HG03103 (cell line): ENCODE measurements at regions not wholly inside any gene's neighbourhood (a gene's known extent, or its start where the extent isn't known, plus 50 kb on each side); places are given as distances from the start of the nearest gene placed in this dataset.

ENCODE experiments used
- ATAC-seq: cut with Tn5 transposase; IDR thresholded peaks from one replicate; pipeline ENCODE4 v1.9.1; 2021; ENCODE audit warnings: low read depth; ENCODE audit not compliant: unreplicated experiment

DNA sequence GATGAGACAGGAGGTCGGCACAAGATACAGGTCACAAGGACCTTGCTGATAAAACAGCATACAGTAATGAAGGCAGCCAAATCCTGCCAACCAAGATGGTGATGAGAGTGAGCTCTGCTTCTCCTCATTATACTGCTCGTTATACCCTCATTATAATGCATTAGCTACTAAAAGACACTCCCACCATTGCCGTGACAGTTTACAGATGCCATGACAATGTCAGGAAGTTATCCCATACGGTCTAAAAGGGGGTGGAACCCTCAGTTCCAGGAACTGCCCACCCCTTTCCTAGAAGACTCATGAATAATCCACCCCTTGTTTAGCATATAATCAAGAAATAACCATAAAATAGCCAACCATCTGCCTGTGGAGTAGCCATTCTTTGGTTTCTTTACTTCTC, 224.2 kb downstream of the RBM43 start:
- no peak for ATAC-seq

DNA sequence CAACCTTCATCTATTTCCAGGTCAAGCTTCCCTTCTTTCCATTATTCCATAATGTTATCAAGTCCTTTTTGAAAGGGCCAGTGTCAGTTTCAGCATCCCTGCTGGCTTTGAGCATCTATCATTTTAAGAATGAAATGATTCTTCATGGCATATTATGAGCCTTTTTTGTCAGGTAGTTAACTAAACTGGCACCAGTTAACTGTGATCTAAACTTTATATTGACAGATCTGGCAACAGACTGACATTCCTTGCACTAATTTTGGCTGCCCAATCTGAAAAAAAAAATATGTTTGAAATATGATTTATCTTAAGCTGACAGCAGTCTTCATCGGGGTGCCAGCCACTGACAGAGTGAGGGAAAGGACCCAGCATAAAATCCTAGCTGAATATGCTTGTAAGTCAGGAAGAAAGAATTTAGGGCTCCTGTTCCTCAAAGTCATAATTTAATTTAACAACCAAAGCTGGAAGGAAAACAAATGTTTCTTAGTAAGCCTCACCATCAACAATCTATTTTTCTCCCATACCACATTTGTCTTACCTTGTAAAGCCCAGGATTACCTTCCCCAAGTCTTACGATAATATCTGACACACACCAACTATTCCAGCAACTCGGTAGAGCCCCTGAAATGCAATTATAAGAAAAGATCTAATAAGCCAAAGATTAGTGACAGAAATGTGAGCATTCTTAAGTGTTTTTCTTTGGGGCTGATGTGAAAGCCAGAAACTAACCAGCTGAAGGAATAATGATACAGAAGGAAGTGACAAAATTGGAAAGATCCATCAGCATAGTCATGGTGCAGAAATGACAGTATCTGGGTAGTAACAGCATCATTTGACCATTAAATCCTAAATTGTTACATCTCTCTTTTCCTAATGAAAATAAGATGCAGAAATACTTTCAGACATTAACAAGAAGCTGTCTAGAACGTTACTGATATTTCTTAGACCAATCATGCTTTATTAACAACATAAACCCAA, 228.1 kb downstream of the RBM43 start:
- no peak for ATAC-seq

DNA sequence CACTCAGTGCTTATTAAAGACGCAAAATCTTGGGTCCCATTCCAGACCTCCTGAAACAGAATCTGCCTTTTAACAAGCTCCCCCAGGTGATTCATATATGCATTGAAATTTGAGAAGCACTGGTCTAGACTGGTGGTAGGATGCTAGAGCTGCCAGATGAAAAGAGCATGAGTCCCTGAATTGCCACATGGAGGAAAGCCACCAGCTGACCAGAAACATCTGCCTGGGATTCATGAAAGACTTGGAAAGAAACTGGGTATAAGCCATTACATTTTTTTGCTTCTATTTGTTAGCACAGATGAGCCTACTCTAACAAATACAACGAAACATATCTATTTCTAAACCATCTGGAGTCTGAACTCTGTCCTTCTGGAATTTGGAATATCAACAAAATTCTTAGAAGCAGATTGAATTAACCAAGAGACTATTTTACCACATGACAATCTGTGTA, 228.9 kb downstream of the RBM43 start:
- no peak for ATAC-seq

DNA sequence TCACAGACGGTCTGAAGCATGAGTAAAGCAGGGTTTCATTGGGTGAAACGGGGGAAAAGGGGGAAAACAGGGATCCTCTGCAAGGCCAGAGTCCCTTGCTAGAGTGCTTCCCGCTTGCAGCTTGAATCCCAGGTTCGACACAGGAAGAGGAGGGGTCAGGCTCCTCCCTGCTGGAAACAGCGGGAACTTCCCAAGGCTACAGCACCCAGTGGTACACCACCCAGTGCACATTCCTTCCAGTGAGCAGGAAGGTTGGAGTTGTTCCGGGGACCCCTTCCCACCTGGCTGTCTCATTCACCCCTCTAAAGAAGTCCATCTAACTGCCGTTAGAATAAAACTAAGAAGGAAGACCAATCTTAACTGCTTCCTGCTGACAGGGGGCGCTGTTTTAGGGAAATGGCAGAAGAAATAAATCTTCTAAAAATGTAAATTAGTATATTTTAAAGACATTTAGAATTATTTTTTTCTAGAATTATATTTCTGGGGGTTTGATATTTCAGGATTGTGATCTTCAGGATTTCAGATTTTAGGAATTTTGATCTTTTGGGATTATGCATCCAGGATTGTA, 230.9 kb downstream of the RBM43 start:
- no peak for ATAC-seq

DNA sequence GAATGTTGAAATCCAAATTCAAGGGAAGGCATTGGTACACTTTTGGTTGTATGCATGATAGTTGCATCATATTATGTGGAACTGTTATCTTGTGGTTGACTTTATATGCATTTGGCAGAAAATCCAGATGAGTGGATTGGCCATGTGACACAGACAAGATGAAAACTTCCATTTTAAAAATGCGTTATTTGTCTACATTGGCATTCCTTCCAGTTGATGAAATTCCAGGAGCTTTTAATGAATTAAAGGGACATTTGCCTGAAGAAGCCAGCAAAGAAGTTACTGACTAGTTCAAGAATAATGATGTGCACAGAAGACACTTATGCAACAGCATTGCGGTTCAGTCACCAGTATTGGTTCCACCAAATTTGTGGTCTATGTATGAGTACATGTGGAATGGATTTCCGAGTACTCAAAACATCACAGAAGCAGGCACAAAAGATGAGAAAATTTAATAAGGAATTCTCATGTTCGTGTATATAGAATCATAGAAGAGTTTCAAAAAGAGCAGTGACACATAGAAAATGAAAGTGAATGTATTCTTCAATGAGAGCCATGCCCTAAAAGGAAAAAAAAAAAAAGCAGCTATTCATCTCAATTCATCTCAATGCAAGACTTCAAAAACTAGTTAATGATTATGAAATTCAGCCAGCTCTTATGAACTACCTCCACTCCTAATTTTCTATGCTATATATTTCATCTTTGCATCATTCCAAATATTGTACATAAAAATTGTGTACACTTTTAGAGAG, 232.1 kb downstream of the RBM43 start:
- no peak for ATAC-seq

DNA sequence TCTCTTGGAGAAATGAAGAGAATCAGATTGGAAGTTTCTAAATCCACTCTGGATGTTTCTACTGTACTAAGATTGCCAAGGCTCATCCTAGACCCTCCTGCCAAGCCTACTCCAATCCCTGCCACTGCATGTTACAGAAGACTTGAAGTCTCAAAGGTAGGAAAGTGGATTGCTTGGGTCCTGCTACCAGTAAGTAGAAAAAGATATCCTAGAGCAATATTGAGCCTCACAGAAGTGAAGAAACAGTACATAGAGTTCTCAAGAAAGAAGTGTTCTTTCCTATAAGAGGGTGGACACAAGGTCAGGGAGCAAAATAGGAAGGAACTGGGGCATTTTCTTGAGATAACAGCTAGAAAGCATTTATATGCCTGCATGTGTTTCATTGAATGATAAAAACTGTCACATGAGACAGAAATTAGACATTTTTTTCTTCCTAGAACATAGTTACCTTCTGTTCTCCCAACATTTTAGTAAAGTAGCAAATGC, 232.9 kb downstream of the RBM43 start:
- ATAC-seq = no peak

DNA sequence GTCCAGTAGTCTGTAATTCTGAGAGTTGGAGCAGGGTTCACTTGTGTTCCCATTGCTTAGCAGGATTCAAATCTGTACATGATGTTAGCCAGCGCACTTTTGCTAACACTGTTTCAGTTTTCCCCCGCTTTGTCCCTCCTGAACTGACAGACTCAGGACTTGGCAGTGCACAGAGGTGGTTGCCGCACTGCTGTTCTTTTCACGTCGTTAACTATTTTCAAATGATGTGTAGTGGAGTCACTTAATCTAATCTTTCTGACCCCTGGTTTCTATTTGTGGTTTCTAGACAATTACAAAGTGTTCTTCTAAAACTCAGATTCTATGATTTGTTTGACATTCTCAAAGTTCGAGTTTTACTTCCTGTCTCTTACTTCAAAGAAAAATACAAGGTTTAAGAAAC, 234.5 kb downstream of the RBM43 start:
- no peak for ATAC-seq

DNA sequence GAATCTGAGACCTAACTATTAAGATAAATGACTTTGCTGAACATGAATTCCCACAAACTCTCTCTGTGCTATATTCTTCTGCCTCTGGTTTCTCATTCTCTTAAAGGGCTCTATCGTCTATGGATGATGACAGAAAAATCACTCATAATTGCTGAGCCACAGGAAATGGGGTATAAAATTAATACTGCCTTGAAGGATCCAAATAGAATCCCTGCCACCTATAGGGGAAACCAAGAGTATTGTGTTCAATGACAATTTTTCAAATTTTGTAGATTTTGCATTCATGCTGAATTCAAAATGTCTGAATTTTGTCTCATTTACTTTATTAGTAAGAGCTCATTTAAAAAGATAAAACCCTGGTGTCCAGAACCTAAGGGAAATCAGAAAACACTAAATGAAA, 235.8 kb downstream of the RBM43 start:
- ATAC-seq = no peak

DNA sequence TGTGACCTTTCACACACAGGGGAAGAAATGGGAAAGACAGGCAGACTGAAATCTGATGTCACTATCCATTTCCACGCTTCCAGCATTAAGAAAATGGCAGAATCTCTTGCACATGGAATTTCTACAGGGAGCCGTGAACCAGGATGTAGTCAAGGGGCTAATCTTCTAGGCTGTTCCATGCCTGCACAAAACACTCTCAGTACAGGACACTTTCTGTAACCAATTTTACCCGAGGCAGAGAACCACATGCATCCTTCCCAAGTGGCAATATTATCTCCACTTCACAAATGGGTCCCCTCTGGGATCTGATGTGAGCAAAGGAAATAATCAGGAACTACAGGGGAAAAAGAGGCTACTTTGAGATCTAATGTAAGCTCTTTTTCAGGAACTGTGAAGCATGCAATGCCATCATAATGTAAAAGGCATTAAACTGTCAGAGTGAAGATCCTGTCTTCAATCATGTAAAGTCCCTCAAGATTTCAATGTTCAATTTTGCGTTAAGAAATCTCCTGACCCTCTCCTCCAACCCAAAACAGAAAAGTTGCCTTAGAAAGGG, 236.9 kb downstream of the RBM43 start:
- no peak for ATAC-seq

DNA sequence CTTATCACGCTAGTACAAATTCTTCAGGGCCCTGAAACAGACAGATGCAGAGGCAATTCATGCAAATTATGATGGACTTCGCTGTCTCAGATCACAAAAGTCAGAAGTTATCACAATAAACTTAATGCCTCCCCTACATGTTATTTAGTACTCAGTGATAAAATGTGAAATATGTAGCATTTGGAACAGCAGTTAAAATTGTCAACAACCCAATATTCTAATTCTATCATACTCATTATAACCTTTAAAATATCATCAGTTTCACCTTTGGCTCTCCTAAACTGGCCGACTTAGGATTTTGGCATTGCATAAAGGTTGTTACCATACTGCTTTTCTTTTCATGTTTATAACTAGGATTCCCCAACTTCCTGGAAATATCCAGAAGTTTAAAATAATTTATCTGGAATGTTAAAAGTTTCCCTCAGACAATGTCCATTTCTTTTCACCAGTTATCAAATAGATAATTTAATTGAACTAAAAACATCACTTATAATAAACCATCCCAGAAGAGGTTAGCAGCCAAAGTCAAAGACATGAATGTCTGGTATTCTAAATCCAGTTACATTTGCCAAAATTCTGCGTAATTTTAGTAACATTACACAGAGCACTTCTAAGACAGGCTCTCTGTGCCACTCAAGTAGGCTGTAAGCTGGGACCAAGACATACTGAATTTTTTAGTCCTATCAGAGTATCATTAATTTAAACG, 239.8 kb downstream of the RBM43 start:
- no peak for ATAC-seq

DNA sequence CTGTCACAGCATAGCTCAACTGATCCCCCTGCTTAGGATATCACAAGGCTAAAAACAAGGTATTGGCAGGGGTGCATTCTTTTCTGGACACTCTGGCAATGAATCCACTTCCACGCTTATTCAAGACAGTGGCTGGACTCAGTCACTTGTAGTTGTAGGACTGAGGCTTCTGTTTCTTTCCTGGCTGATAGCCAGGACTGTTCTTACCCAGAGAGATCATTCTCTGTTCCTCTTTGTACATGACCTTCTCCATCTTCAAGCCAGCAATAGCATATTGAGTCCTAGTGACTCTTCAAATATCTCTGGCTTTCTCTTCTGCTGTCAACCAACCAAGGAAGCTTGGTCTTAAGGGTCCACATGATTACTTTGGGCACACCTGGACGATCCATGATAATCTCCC, 241.3 kb downstream of the RBM43 start:
- ATAC-seq = peak; percentile 95

DNA sequence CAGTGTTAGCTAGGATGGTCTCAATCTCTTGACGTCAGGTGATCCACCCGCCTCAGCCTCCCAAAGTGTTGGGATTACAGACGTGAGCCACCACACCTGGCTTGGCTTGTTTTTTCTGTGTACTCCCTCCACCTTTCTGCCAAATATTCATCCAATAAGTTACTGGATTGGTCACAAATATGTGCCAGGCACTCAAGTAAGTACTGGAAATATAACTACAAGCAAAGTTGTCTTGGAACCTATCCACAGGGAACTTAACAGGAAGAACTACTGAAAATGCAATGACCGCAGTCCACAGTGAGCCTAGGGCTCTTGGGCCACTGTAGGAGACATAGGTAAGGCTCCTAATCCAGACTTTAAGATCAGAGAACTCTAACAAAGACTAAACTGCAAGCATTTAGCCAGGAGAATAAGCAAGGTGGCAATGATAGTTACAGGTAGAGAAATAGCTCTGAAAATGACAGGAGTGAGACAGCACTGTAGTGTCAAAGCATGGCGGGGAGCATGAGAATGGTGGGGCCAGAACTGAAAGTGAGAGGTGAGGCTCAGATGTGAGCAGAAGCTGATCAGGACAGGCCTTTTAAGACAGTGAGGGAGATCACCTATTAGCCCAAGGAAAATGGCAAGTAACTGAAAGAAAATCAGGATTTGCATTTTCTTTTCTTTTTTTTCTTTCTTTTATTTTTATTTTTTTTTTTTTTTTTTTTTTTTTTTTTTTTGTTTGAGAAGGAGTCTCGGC, 252.1 kb downstream of the RBM43 start:
- ATAC-seq = no peak

DNA sequence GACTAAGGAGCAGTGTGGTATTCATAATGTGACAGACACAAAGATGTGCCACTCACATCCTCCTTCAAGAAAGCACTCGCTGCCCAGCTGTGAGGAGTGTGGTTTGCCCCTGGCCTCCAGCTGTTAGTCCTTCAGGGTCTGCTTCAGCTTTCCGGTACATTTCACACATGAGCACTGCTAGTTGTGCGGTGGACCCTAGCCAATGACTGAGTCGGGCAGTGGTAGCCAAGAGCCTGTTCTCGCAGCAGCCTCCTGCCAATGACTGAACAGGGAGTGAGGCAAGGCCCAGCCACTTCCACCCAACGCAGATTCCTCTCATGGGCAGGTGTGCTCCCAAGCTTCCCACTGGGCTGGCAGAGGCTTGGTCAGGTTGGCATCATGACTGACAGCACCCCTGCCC, 254.3 kb downstream of the RBM43 start:
- ATAC-seq = no peak

DNA sequence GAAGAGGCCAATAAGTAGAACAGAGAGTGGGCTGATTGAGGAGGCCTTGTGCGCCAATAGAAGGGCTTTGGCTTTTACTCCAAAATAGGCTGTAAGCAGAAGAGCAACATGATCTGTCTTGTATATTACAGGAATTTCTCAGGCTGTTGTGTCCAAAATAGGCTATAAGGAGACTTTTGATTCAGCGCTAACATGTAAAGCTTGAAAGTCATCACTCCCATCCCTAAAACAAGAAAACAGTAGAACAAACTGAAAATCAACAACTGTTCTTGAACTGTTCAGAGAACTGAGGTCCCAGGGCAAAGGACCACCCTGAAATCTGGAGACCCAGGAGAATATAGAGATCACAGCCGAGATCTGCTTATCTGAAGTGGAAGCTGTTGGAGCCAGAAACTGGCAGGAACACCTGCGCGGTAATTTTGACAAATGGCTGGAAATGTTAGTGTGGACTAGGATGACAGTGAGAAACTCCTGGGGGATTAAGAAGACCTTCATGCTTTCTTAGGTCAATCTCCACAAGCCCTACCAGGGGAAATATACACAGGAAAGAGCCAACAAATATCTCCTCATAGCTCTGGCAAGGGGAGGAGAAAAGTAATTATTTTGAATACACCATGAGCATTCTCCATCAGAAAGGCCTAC, 258.6 kb downstream of the RBM43 start:
- ATAC-seq = no peak

DNA sequence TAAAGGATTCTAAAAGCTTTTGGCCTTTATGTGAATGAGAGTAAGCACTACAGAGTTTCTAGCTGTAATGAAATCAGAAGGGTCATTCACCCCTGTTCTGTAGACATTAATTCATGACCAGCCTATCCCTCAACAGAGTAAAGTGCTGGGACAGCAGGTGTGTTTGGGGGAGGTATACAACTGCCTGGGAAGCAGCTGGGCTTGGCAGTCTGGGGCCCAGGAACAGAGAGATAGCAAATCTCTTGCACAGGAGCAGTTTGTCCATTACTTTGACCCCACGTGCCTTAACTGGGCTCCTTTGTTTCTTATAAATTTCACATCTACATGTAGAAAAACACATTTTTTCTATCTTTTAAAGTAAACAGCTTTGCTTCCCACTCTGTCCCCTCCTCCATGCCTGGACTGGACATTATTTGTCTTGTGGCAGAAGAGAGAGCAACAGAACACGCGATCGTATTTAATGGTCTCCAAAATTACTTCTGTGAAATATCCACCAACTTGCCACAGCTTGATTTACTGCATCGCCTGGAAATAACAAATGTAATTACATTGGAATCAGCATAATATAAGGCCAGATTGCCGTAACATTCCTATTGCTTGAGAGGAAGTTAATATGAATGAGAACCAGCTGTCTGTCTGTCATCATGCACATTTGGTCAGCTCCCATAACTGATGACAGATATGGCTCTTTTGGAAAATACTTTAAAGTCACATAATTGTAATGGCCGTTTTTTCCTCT, 263.8 kb downstream of the RBM43 start:
- no peak for ATAC-seq

DNA sequence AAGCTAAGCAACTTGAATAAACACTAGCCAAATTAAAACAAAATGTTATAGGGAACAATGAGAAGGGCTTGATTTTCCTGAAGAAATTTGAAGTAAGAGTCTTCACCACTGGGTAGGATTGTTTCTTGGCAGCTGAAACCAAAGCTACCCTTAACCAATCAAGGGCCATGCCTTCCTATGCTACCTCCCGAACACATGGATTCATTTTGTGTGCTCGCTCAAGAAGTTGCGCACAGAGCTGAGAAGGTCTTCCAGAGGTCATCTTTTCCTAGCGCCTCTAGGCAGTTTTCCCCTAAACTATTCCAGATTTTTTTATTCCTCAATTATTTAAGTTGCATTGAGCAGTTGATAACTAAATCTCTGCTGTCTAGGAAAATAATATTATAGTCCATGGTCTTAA, 264.6 kb downstream of the RBM43 start:
- no peak for ATAC-seq

DNA sequence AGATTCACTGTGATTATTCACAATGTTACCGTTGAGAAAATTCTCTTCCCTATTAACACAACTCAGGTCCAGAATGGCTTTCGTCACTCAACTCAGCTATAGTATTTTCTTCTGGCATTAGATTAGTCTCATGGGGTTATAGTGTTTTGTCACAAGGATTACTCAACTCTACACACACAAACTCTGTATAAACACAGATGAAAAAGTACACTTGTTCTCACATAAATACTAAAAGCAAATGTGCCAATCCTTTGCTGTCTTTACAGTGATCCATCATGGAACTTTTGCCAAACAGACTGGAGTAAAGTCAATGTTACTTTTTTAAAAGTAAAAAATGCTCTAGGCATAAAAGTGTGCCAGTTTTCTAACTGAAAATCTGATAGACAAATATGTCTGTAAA, 267.6 kb downstream of the RBM43 start:
- ATAC-seq = no peak

DNA sequence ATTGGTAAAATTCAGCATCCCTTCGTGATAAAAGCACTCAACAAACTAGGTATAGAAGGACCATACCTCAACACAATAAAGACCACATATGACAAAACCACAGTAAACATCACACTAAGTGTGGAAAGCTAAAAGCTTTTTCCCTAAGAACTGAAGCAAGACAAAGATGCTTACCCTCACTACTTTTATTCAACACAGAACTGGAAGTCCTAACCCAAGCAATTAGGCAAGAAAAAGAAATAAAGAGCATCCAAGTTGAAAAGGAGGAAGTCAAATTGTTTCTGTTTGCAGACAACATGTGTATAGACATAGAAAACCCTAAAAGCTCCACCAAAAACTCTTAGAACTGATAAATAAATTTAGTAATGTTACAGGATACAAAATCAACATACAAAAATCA, 271.7 kb downstream of the RBM43 start:
- ATAC-seq = no peak
